ENCODE measurements at regions not wholly inside any gene's neighbourhood (a gene's known extent, or its start where the extent isn't known, plus 50 kb on each side); places are given as distances from the start of the nearest gene placed in this dataset.

DNA sequence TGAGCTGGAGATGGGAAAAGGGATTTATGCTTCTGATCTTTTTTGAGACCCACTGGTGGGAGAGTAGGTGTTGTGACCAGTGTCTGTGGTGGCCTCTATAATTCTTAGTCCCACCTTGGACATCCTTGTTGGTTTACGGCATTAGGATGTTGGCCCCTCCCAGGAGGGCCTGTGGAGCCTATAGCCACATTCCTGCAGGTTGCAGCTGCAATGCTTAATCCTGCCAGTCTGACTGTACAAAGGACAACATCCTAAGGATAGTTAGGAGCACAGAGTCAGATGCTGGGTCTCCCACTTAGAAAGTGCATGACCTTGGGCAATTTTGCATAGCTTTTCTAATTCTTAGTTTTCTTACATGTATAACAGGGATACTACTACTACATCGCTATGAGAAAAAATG lies 150.9 kb upstream of the SLC38A2 start:
- TF ChIP-seq, protein P1, sequence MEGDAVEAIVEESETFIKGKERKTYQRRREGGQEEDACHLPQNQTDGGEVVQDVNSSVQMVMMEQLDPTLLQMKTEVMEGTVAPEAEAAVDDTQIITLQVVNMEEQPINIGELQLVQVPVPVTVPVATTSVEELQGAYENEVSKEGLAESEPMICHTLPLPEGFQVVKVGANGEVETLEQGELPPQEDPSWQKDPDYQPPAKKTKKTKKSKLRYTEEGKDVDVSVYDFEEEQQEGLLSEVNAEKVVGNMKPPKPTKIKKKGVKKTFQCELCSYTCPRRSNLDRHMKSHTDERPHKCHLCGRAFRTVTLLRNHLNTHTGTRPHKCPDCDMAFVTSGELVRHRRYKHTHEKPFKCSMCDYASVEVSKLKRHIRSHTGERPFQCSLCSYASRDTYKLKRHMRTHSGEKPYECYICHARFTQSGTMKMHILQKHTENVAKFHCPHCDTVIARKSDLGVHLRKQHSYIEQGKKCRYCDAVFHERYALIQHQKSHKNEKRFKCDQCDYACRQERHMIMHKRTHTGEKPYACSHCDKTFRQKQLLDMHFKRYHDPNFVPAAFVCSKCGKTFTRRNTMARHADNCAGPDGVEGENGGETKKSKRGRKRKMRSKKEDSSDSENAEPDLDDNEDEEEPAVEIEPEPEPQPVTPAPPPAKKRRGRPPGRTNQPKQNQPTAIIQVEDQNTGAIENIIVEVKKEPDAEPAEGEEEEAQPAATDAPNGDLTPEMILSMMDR (IDR thresholded peaks at IDR 0.05 in 4 of 5, conservative IDR thresholded peaks at IDR 0.05 in 1 of 5) = no peak
- TF ChIP-seq POLR2A (IDR thresholded peaks at IDR 0.05) = no peak
